Cardiac fibroblast (primary cell): ENCODE measurements at regions not wholly inside any gene's neighbourhood (a gene's known extent, or its start where the extent isn't known, plus 50 kb on each side); places are given as distances from the start of the nearest gene placed in this dataset.

Experiments
- DNase-seq, 2 donors: peaks; one replicate each; pipeline versions ENCODE4 v3.0.0 to v3.0.0-alpha.2; 2010; ENCODE audit warnings: low read depth in 2 of 2
- H3K4me3 ChIP-seq, 2 donors: replicated peaks in 1 of 2; 1 replicate in 1 of 2; 2 replicates in 1 of 2; pipeline ENCODE4 v1.5.1; 2011; ENCODE audit warnings: low read depth in 2 of 2, low read length in 2 of 2, mild to moderate bottlenecking in 2 of 2, moderate library complexity in 1 of 2
- TF ChIP-seq, protein P1 (sequence below): IDR thresholded peaks from one replicate; pipeline ENCODE4 v1.5.1; 2011; ENCODE audit warnings: low read depth, mild to moderate bottlenecking, low read length, inconsistent platforms

DNA sequence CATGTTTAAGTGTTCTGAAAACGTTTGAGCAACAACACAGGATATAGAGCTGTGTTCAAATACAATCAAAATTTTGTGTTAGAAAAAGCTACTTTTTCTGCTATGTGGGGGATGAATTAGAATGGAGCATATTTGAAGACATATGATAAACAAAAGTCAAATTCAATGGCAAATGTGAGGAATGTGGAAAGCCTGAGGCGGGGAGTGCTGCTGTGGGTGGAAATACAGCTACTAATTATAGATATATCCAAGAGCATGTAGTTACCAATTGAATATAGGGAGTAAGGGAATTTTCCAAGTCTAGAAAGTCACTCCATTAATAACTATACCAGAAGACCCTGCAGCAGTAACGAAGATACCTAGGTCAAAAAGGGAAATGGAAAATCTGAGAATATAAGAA is 2370.4 kb upstream of the TENM3 start:
- DNase-seq, result no peak
- TF ChIP-seq, protein P1, sequence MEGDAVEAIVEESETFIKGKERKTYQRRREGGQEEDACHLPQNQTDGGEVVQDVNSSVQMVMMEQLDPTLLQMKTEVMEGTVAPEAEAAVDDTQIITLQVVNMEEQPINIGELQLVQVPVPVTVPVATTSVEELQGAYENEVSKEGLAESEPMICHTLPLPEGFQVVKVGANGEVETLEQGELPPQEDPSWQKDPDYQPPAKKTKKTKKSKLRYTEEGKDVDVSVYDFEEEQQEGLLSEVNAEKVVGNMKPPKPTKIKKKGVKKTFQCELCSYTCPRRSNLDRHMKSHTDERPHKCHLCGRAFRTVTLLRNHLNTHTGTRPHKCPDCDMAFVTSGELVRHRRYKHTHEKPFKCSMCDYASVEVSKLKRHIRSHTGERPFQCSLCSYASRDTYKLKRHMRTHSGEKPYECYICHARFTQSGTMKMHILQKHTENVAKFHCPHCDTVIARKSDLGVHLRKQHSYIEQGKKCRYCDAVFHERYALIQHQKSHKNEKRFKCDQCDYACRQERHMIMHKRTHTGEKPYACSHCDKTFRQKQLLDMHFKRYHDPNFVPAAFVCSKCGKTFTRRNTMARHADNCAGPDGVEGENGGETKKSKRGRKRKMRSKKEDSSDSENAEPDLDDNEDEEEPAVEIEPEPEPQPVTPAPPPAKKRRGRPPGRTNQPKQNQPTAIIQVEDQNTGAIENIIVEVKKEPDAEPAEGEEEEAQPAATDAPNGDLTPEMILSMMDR, result no peak
- H3K4me3 ChIP-seq, result no peak overlapping the region

DNA sequence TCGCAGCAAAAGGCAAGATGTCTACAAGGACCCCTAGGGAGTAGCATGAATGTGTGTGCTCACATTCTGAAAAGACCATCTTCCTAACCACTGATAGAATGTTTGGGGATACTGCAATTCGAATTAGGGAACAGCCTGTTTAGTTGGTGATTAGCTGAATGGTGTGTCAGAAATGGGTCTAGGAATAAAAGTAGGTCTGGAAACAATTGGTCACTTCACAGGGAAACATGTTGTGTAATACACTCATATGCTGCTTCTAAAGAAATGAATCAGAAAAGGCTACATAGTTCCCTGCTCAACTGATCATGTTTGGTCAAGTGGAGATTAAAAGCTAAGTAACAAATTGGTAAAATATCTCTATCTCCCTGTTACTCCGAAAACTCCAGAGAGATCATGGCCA is 2362.4 kb upstream of the TENM3 start:
- no peak overlapping the region for H3K4me3 ChIP-seq
- no peak for DNase-seq
- TF ChIP-seq, protein P1, result no peak

DNA sequence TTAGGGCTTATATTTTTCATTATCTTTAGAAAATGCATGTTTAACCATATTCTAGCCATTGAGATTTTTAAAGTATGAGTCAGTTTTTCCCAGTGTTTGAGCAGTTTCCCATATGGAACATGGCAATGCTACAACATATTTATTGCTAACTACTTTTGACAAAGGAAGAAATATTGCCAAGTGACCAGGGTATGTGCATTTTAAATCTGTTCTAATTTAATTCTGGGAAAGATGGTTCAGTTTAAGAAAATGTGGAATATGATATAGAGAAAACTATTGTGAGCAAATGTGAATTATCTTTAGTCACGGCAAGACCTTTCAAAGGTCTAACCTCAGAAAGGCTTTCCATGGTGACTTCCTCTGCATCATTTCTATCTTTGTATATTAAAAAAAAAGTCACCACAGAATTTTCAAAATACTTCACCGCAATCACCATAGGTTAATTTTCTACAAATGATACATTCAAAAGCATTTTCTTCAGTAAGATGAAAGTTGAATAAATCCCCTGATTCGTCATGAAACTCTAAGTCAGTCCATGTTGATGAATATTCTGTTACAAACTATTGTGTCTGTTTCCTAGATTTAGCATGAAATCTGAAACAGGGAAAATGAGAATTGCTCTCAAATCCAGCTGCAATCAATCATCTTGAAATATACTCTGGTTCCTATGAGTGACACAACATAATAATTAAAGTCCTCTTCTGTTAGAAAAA is 2349.0 kb upstream of the TENM3 start:
- no peak for DNase-seq
- H3K4me3 ChIP-seq, result no peak overlapping the region
- TF ChIP-seq, protein P1, result no peak

DNA sequence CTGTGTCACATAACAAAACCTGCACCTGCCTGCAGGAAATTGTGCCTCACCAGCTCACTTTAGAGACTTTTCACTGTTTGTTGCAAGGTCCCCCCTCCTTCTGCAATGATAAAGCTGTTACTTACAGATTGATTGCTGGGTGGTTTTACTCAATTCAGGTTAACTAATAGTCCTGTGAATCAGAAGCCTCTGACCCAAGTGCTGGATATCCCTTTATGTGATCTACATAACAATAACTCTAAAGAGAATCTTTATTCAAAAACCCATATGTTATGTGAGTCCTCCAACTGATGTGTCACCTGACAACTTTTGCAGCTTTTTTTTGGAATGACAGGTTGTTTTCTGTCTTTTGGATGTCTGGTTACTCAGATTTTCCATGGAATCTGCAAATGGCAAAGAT is 2323.6 kb upstream of the TENM3 start:
- no peak overlapping the region for H3K4me3 ChIP-seq
- DNase-seq, result no peak
- TF ChIP-seq, protein P1, result no peak

DNA sequence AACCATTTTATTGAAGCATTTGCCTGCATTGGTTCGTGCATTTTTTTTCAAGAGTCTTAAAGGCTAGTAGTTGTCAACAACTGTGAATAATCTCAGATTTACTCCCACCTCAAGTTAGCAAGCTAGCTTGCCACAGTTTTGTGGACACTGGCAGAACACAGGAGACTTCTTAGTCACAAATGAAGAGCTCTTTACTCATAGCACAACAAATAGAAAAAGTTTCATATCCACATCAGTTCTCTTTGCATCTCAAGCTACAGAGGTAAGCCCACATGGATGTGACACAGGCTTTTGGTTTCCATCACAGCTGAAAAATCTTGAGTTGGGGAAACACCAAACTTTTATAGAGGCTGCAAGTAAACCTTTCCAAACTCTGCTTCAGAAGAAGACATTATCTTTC is 2315.7 kb upstream of the TENM3 start:
- no peak for DNase-seq
- H3K4me3 ChIP-seq, result no peak overlapping the region
- TF ChIP-seq, protein P1, result no peak

DNA sequence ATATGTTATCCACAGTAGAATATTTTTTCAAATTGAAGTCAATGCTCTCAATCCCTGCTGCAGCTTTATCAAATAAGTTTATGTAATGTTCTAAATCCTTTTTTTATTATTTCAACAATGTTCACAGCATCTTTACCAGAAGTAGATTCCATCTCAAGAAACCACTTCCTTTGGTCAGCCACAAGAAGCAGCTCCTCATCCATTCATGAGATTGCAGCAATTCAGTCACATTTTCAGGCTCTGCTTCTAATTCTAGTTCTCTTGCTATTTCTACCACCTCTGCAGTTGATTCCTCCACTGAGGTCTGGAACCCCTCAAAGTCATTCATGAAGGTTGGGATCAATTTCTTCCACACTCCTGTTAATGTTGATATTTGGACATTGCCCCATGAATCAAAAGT is 2301.3 kb upstream of the TENM3 start:
- H3K4me3 ChIP-seq, result no peak overlapping the region
- TF ChIP-seq, protein P1, result no peak
- DNase-seq, result no peak

DNA sequence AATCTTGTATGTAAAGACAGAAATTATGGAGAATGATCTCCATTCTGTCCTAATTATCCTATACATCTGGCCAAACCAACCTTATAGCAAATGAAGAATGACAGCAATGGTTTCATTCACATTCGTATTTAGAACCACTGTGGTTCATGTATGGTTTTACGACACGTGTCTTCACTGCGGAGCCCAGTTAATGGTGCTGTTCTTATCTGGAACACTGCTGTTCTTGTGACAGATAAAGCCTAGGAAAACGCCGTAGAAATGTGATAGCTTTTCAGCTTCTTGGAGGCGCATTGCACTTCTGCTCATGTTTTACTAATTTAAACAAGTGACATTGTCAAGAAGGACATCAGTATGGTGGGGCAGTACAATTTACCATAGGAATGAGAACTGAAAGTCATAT is 2266.4 kb upstream of the TENM3 start:
- TF ChIP-seq, protein P1, result no peak
- DNase-seq, result no peak
- no peak overlapping the region for H3K4me3 ChIP-seq
